ENCODE measurements at regions not wholly inside any gene's neighbourhood (a gene's known extent, or its start where the extent isn't known, plus 50 kb on each side); places are given as distances from the start of the nearest gene placed in this dataset.
"Not testable (repeated sequence)": the region's sequence is repeated elsewhere in the genome, so short reads cannot be mapped to it uniquely, and the experiment has no call there.

DNA sequence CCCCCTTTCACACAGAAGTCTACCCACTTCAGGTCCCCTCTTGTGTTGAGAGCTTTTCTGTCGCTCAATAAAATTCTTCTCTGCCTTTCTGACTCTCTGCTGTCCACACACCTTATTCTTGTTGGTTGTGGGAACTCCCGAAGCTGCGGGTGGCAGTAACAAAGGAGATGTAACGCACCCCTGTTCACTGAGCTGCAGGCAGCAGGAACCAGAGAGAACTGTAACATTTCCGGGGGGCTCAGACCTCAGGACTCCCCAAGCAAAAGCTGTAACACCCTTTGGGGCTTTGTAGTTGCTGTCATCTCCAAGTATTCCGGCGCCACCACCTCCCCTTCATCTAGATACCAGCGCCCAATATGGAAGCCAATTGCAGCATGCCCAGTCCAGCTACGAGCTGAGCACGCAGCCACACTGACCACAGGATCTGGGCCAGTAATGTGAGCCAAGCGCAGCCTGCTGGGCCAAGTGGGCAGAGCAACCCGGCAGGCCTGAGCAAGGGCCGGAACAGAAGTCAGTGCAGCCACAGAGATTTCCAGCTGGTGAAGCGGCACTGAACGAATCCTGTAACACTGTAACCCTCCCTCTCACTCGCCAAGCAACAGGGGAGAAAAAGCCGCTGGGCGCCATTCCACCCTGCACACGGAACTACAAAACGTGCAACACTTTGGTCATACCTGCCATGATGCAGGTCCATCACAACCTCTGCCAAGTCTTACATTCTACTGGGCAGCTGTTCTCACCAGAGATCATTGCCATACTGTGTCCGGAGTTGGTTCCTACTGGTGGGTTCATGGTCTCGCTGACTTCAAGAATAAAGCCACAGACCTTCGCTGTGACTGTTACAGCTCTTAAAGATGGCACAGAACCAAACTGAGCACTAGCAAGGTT, 194.3 kb downstream of the SPATA31A6 start:
- not testable (repeated sequence) for H4K20me1 ChIP-seq (ENCODE audit: insufficient read depth, poor library complexity, severe bottlenecking); H3K36me3 ChIP-seq (replicated peaks; ENCODE audit: insufficient read depth, low read depth); H3K79me2 ChIP-seq; H3K4me1 ChIP-seq (ENCODE audit: insufficient read depth); H3K27me3 ChIP-seq; H3K9me2 ChIP-seq (replicated peaks; ENCODE audit: insufficient read depth); H3K4me3 ChIP-seq; H3K9me3 ChIP-seq (ENCODE audit: low read depth); H3K4me2 ChIP-seq; H2AFZ ChIP-seq; H3K27ac ChIP-seq; DNase-seq (ENCODE audit: low spot score)
- 88% methylated on average over 23 of the region's 23 CpGs for WGBS (ENCODE audit: low lambda C conversion rate, missing lambda C conversion rate)

DNA sequence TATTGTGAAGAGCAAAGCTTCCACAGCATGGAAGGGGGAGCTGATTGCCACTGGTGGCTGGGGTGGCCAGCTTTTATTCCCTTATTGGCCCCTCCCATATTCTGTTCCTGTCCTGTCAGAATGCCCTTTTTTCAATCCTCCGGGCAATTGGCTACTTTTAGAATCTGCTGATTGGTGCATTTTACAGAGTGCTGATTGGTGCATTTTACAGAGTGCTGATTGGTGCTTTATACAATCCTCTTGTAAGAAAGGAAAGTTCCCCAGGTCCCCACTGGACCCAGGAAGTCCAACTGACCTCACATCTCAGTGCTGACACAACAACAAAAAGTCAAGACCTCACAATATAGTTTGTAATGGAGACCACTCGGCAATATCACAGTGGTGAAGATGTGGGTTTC, 195.0 kb downstream of the SPATA31A6 start:
- Histone ChIP-seq H2AFZ (no peak overlapping the region), H3K79me2 (no peaks in the 10 kb centered on the region), H3K9me2 (replicated peaks; ENCODE audit: insufficient read depth) (no peaks in the 10 kb centered on the region), H3K4me2 (no peak overlapping the region), H3K27me3 (no peaks in the 10 kb centered on the region), H3K27ac (no peak overlapping the region), H3K4me1 (ENCODE audit: insufficient read depth) (no peaks in the 10 kb centered on the region), H3K36me3 (replicated peaks; ENCODE audit: insufficient read depth, low read depth) (no peaks in the 10 kb centered on the region), H3K4me3 (no peak overlapping the region), H4K20me1 (ENCODE audit: insufficient read depth, poor library complexity, severe bottlenecking) (no peaks in the 10 kb centered on the region), H3K9me3 (ENCODE audit: low read depth) (no peaks in the 10 kb centered on the region)
- 93% methylated on average over 2 of the region's 2 CpGs for WGBS (ENCODE audit: low lambda C conversion rate, missing lambda C conversion rate)
- no peak for DNase-seq (ENCODE audit: low spot score)
- TF ChIP-seq, protein P1, sequence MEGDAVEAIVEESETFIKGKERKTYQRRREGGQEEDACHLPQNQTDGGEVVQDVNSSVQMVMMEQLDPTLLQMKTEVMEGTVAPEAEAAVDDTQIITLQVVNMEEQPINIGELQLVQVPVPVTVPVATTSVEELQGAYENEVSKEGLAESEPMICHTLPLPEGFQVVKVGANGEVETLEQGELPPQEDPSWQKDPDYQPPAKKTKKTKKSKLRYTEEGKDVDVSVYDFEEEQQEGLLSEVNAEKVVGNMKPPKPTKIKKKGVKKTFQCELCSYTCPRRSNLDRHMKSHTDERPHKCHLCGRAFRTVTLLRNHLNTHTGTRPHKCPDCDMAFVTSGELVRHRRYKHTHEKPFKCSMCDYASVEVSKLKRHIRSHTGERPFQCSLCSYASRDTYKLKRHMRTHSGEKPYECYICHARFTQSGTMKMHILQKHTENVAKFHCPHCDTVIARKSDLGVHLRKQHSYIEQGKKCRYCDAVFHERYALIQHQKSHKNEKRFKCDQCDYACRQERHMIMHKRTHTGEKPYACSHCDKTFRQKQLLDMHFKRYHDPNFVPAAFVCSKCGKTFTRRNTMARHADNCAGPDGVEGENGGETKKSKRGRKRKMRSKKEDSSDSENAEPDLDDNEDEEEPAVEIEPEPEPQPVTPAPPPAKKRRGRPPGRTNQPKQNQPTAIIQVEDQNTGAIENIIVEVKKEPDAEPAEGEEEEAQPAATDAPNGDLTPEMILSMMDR (IDR thresholded peaks at IDR 0.05; ENCODE audit: poor library complexity), result no peak
- TF ChIP-seq EZH2phosphoT487 (IDR thresholded peaks at IDR 0.05; ENCODE audit: low read depth, severe bottlenecking, unreplicated experiment) (no peak), EZH2 (IDR thresholded peaks at IDR 0.05; ENCODE audit: borderline replicate concordance) (no peak)

DNA sequence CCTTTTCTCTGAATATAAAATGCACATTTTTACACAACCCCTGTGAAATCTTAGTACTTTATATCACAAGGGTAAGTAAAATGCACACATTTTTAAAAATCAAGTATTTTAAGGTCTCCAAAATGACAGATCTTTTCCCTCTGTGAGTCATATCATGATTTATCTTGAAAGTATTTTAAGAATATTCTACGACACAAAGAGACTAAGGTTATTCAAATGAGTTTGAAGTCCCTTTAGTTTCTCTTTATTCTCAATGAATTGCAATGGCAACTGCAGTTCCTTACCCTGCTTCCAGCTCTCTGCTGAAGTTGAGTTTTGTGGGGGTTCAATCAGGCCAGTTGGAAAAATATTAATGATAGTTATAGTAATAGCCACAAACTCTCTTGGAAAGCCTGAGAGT, 196.1 kb downstream of the SPATA31A6 start:
- DNase-seq (ENCODE audit: low spot score); H3K9me3 ChIP-seq (ENCODE audit: low read depth); H4K20me1 ChIP-seq (ENCODE audit: insufficient read depth, poor library complexity, severe bottlenecking); H3K9me2 ChIP-seq (replicated peaks; ENCODE audit: insufficient read depth); H3K27ac ChIP-seq; H3K4me1 ChIP-seq (ENCODE audit: insufficient read depth); H3K4me2 ChIP-seq; H3K36me3 ChIP-seq (replicated peaks; ENCODE audit: insufficient read depth, low read depth); H3K4me3 ChIP-seq; H3K79me2 ChIP-seq; H2AFZ ChIP-seq; H3K27me3 ChIP-seq: not testable (repeated sequence)
- 39% methylated on average over 1 of the region's 1 CpG for WGBS (ENCODE audit: low lambda C conversion rate, missing lambda C conversion rate)

DNA sequence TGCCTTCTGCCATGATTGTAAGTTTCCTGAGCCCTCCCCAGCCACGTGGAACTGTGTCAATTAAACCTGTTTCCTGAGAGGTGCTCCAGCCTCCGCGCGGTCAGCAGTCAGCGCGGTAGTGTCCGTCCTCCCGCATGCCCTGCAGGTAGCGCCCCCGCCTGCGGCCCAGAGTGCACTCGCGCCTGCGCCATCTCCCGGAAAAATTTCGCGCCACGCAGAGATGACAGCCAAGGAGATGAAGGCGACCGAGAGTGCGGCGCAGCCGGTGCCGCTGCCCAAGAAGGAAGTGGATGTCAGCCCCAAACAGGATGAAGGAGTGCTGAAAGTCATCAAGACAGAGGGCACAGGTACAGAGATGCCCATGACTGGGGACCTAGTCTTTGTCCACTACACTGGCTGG, 201.1 kb downstream of the SPATA31A6 start:
- not testable (repeated sequence) for H3K4me1 ChIP-seq (ENCODE audit: insufficient read depth); H3K9me2 ChIP-seq (replicated peaks; ENCODE audit: insufficient read depth); H3K79me2 ChIP-seq; H2AFZ ChIP-seq; DNase-seq (ENCODE audit: low spot score); H4K20me1 ChIP-seq (ENCODE audit: insufficient read depth, poor library complexity, severe bottlenecking); H3K4me3 ChIP-seq; H3K27me3 ChIP-seq; H3K27ac ChIP-seq; H3K36me3 ChIP-seq (replicated peaks; ENCODE audit: insufficient read depth, low read depth); H3K4me2 ChIP-seq; H3K9me3 ChIP-seq (ENCODE audit: low read depth)
- whole genome bisulfite sequencing (ENCODE audit: low lambda C conversion rate, missing lambda C conversion rate), result 96% methylated on average over 24 of the region's 24 CpGs

DNA sequence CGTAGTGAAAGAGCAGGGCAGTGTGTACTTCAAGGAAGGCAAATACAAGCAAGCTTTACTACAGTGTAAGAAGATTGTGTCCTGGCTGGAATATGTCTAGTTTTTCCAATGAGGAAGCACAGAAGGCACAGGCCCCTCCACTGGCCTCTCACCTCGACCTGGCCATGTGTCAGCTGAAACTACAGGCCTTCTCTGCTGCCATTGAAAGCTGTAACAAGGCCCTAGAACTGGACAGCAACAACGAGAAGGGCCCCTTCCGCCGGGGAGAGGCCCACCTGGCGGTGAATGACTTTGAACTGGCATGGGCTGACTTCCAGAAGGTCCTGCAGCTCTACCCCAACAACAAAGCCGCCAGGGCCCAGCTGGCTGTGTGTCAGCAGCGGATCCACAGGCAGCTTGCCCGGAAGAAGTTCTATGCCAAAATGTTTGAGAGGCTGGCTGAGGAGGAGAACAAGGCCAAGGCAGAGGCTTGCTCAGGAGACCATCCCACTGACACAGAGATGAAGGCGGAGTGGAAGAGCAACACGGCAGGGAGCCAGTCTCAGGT, 202.2 kb downstream of the SPATA31A6 start:
- H2AFZ ChIP-seq; H3K9me3 ChIP-seq (ENCODE audit: low read depth); H3K9me2 ChIP-seq (replicated peaks; ENCODE audit: insufficient read depth); H3K4me1 ChIP-seq (ENCODE audit: insufficient read depth); DNase-seq (ENCODE audit: low spot score); H3K79me2 ChIP-seq; H3K27ac ChIP-seq; H3K4me3 ChIP-seq; H4K20me1 ChIP-seq (ENCODE audit: insufficient read depth, poor library complexity, severe bottlenecking); H3K36me3 ChIP-seq (replicated peaks; ENCODE audit: insufficient read depth, low read depth); H3K27me3 ChIP-seq; H3K4me2 ChIP-seq: not testable (repeated sequence)
- 85% methylated on average over 11 of the region's 11 CpGs for WGBS (ENCODE audit: low lambda C conversion rate, missing lambda C conversion rate)

Data from hepatocyte (in vitro differentiated cells).